Suprapubic skin (tissue), 3 donors: ENCODE measurements at regions not wholly inside any gene's neighbourhood (a gene's known extent, or its start where the extent isn't known, plus 50 kb on each side); places are given as distances from the start of the nearest gene placed in this dataset.

Experiments used
- EP300 ChIP-seq: sonication (generic); formaldehyde crosslinking; IDR thresholded peaks from one replicate; pipeline ENCODE4 v1.6.1; 2017; ENCODE audit warnings: antibody characterized with exemption
- TF ChIP-seq, protein P1 (sequence below), 2 donors: fragments of 200-600 bp in 1 of 2; fragments of 450-650 bp in 1 of 2; sonication (generic) in 1 of 2; IDR thresholded peaks; one replicate each; pipeline ENCODE4 v1.5.1; 2016 to 2019; ENCODE audit warnings: antibody characterized with exemption in 2 of 2, mild to moderate bottlenecking in 1 of 2, moderate library complexity in 1 of 2

DNA sequence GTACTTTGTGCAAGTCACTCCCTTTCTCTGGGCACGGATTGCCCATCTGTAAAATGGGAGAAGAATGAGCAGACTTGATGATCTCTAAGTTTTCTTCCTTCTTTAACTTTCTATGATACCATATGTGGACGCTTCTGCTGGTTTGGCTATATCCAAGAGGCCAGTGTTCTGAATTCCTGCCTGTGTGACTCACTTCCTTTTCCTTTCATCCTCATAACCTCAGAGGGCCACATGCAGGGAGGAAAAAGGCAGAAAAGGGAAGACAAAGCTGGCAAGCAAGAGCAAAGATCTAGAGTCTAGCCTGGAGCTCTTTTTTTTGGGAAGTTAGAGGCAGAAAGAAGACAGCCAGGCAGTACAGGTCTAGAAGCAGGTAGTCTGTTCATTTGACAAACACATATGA, 151.2 kb downstream of the OMA1 start:
- TF ChIP-seq, protein P1, sequence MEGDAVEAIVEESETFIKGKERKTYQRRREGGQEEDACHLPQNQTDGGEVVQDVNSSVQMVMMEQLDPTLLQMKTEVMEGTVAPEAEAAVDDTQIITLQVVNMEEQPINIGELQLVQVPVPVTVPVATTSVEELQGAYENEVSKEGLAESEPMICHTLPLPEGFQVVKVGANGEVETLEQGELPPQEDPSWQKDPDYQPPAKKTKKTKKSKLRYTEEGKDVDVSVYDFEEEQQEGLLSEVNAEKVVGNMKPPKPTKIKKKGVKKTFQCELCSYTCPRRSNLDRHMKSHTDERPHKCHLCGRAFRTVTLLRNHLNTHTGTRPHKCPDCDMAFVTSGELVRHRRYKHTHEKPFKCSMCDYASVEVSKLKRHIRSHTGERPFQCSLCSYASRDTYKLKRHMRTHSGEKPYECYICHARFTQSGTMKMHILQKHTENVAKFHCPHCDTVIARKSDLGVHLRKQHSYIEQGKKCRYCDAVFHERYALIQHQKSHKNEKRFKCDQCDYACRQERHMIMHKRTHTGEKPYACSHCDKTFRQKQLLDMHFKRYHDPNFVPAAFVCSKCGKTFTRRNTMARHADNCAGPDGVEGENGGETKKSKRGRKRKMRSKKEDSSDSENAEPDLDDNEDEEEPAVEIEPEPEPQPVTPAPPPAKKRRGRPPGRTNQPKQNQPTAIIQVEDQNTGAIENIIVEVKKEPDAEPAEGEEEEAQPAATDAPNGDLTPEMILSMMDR (IDR thresholded peaks at IDR 0.05), result no peak
- no peak for TF ChIP-seq EP300
